HepG2 (cell line): ENCODE measurements at regions not wholly inside any gene's neighbourhood (a gene's known extent, or its start where the extent isn't known, plus 50 kb on each side); places are given as distances from the start of the nearest gene placed in this dataset.
A peak's percentile ranks its signal among the peaks of the same experiment; 100 is the strongest.

ENCODE experiments used
- ETV6 ChIP-seq: sonication (generic); formaldehyde crosslinking; conservative IDR thresholded peaks from 2 replicates; pipeline ENCODE4 v1.4.0; 2020; ENCODE audit warnings: missing genetic modification reagents
- GATAD2A ChIP-seq: IDR thresholded peaks from 2 replicates; pipeline ENCODE4 v1.6.1; 2016
- HNF4G ChIP-seq, 2 experiments: sonication (generic) in 1 of 2; formaldehyde crosslinking in 1 of 2; IDR thresholded peaks; 2 replicates each; pipeline versions ENCODE4 v1.4.0 to v1.6.1; 2011 to 2020; ENCODE audit warnings: borderline replicate concordance in 2 of 2, low read depth in 2 of 2, mild to moderate bottlenecking in 2 of 2, low read length in 1 of 2, missing genetic modification reagents in 1 of 2, moderate library complexity in 1 of 2
- HNRNPH1 ChIP-seq: fragments of 200-400 bp; formaldehyde crosslinking; optimal IDR thresholded peaks from 2 replicates; pipeline ENCODE3; 2017; ENCODE audit warnings: mild to moderate bottlenecking, low read depth, low read length
- HNRNPLL ChIP-seq: fragments of 200-400 bp; formaldehyde crosslinking; IDR thresholded peaks from 2 replicates; pipeline ENCODE4 v1.6.1; 2017; ENCODE audit warnings: mild to moderate bottlenecking, low read depth, low read length; ENCODE audit not compliant: poor library complexity, severe bottlenecking
- KDM4B ChIP-seq: sonication (generic); formaldehyde crosslinking; IDR thresholded peaks from 2 replicates; pipeline ENCODE4 v1.4.0; 2020; ENCODE audit warnings: missing genetic modification reagents
- POLR2AphosphoS2 ChIP-seq: IDR thresholded peaks from 2 replicates; pipeline ENCODE4 v1.6.1; 2011; ENCODE audit warnings: low read depth, low read length, improper control_type of control experiment
- RERE ChIP-seq: IDR thresholded peaks from 2 replicates; pipeline ENCODE4 v1.6.1; 2016; ENCODE audit warnings: low read depth, missing genetic modification reagents, missing compliant biosample characterization
- SOX13 ChIP-seq, 3 experiments: fragments of 450-650 bp in 1 of 3; sonication (generic) in 1 of 3; formaldehyde crosslinking in 1 of 3; IDR thresholded peaks in 2 of 3; conservative IDR thresholded peaks in 1 of 3; 2 replicates each; pipeline versions ENCODE4 v1.5.0 to v1.6.1; 2016 to 2020; ENCODE audit warnings: antibody characterized with exemption in 1 of 3, mild to moderate bottlenecking in 1 of 3, missing compliant biosample characterization in 1 of 3, missing genetic modification reagents in 1 of 3, moderate library complexity in 1 of 3
- ZNF432 ChIP-seq: sonication (generic); formaldehyde crosslinking; IDR thresholded peaks from 2 replicates; pipeline ENCODE4 v1.5.0; 2020; ENCODE audit warnings: missing genetic modification reagents, mild to moderate bottlenecking, borderline replicate concordance
- ZNF800 ChIP-seq: sonication (generic); formaldehyde crosslinking; IDR thresholded peaks from 2 replicates; pipeline ENCODE4 v1.4.0; 2020; ENCODE audit warnings: missing genetic modification reagents
- ZNF839 ChIP-seq: sonication (generic); formaldehyde crosslinking; IDR thresholded peaks from 2 replicates; pipeline ENCODE4 v1.4.0; 2020; ENCODE audit warnings: missing genetic modification reagents, mild to moderate bottlenecking, borderline replicate concordance
- TF ChIP-seq, protein P1 (sequence below): sonication (generic); formaldehyde crosslinking; IDR thresholded peaks from 2 replicates; pipeline ENCODE4 v1.4.0; 2020; ENCODE audit warnings: missing genetic modification reagents
- TF ChIP-seq, protein P2 (sequence below): IDR thresholded peaks from 2 replicates; pipeline ENCODE4 v1.6.1; 2016

DNA sequence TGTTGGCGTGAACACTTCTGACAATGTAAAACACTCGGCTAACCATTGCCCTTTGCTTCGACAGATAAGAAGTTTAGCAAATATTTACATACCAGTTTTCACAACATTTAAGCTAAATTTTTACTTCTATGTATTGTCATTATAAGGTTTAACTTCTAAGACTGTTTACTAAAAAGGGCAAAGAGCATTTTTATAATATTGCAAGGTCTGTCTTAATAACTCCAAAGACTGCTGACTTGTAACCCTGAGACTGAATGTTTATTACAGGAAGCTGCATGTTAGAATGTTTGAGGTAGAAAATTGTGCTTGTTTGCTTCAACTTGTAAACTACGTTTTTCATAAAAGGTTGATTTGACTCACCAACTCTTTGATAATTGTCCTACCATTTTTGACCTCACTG is 213.2 kb upstream of the RPS6KA3 start (continued):
- TF ChIP-seq RERE (CRISPR knock-in tag) = peak; percentile 58; the same call in 1 of the 2 replicates
- no peak for TF ChIP-seq ZNF839
- peak; percentile 59 for TF ChIP-seq HNF4G (IDR thresholded peaks at IDR 0.05; ENCODE audit: borderline replicate concordance, low read depth, low read length)
- no peak for TF ChIP-seq HNF4G (CRISPR knock-in tag; IDR thresholded peaks at IDR 0.05; ENCODE audit: borderline replicate concordance, low read depth)
- no peak; the same call in 1 of the 2 replicates for TF ChIP-seq SOX13 (IDR thresholded peaks at IDR 0.05)
- peak in 1 of 2 experiments; percentile 85; a peak in 2 of 4 replicates for TF ChIP-seq SOX13 (CRISPR knock-in tag; conservative IDR thresholded peaks at IDR 0.05 in 1 of 2, IDR thresholded peaks at IDR 0.05 in 1 of 2)
- TF ChIP-seq, protein P1, sequence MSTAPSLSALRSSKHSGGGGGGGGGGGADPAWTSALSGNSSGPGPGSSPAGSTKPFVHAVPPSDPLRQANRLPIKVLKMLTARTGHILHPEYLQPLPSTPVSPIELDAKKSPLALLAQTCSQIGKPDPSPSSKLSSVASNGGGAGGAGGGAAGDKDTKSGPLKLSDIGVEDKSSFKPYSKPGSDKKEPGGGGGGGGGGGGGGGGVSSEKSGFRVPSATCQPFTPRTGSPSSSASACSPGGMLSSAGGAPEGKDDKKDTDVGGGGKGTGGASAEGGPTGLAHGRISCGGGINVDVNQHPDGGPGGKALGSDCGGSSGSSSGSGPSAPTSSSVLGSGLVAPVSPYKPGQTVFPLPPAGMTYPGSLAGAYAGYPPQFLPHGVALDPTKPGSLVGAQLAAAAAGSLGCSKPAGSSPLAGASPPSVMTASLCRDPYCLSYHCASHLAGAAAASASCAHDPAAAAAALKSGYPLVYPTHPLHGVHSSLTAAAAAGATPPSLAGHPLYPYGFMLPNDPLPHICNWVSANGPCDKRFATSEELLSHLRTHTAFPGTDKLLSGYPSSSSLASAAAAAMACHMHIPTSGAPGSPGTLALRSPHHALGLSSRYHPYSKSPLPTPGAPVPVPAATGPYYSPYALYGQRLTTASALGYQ = peak; percentile 75; the same call in 1 of the 2 replicates
- peak; percentile 62 for TF ChIP-seq GATAD2A
- TF ChIP-seq KDM4B (CRISPR knock-in tag) = no peak
- TF ChIP-seq HNRNPLL = no peak
- TF ChIP-seq, protein P2, sequence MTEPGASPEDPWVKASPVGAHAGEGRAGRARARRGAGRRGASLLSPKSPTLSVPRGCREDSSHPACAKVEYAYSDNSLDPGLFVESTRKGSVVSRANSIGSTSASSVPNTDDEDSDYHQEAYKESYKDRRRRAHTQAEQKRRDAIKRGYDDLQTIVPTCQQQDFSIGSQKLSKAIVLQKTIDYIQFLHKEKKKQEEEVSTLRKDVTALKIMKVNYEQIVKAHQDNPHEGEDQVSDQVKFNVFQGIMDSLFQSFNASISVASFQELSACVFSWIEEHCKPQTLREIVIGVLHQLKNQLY (CRISPR knock-in tag) = peak; percentile 38; the same call in 1 of the 2 replicates
- TF ChIP-seq ZNF800 (CRISPR knock-in tag) = no peak
- TF ChIP-seq HNRNPH1 = no peak
- TF ChIP-seq ZNF432 (CRISPR knock-in tag) = no peak
- TF ChIP-seq ETV6 = no peak
- no peak for TF ChIP-seq POLR2AphosphoS2
